DOHH2 (cell line): ENCODE measurements at regions not wholly inside any gene's neighbourhood (a gene's known extent, or its start where the extent isn't known, plus 50 kb on each side); places are given as distances from the start of the nearest gene placed in this dataset.

ENCODE experiments used
- H3F3A ChIP-seq: fragments of 200-600 bp; sonication (generic), shearing (Covaris generic); 2 replicates; pipeline ENCODE4 v1.6.0; 2016; ENCODE audit warnings: antibody characterized with exemption, mild to moderate bottlenecking; ENCODE audit not compliant: control insufficient read depth, insufficient read depth
- H3K27ac ChIP-seq: fragments of 200-600 bp; sonication (generic); 2 replicates; pipeline ENCODE4 v1.5.1; 2014; ENCODE audit warnings: low read depth, mild to moderate bottlenecking, low read length, moderate library complexity
- H3K27me3 ChIP-seq: fragments of 200-600 bp; sonication (generic); 2 replicates; pipeline ENCODE4 v1.6.1; 2014; ENCODE audit warnings: mild to moderate bottlenecking, low read length, mixed read lengths; ENCODE audit not compliant: control insufficient read depth
- H3K36me3 ChIP-seq: fragments of 200-600 bp; sonication (generic); 2 replicates; pipeline ENCODE4 v1.6.1; 2014; ENCODE audit warnings: mild to moderate bottlenecking, low read length, moderate library complexity, mixed read lengths; ENCODE audit not compliant: control insufficient read depth
- H3K4me1 ChIP-seq: fragments of 200-600 bp; sonication (generic); 2 replicates; pipeline ENCODE4 v1.6.1; 2014; ENCODE audit warnings: mild to moderate bottlenecking, low read length, mixed read lengths; ENCODE audit not compliant: control insufficient read depth
- H3K4me2 ChIP-seq: fragments of 200-600 bp; sonication (generic); 2 replicates; pipeline ENCODE4 v1.6.0; 2014; ENCODE audit warnings: mild to moderate bottlenecking, low read length, moderate library complexity
- H3K4me3 ChIP-seq: fragments of 200-600 bp; sonication (generic); 2 replicates; pipeline ENCODE4 v1.5.1; 2014; ENCODE audit warnings: mild to moderate bottlenecking, low read length, mixed read lengths
- H3K79me2 ChIP-seq: fragments of 200-600 bp; sonication (generic); 2 replicates; pipeline ENCODE4 v1.6.1; 2014; ENCODE audit warnings: mild to moderate bottlenecking, low read length, mixed read lengths; ENCODE audit not compliant: control insufficient read depth
- H3K9me2 ChIP-seq: fragments of 200-600 bp; sonication (generic); replicated peaks from 2 replicates; pipeline ENCODE4 v1.6.1; 2014; ENCODE audit warnings: mild to moderate bottlenecking, low read length, mixed read lengths; ENCODE audit not compliant: control insufficient read depth
- H3K9me3 ChIP-seq: fragments of 200-600 bp; sonication (generic); 2 replicates; pipeline ENCODE4 v1.6.1; 2014; ENCODE audit warnings: antibody characterized with exemption, low read length, mixed read lengths; ENCODE audit not compliant: control insufficient read depth, insufficient read depth
- H4K20me1 ChIP-seq: fragments of 200-600 bp; sonication (generic); 2 replicates; pipeline ENCODE4 v1.6.0; 2014; ENCODE audit warnings: low read depth, mild to moderate bottlenecking, antibody characterized with exemption, low read length, moderate library complexity; ENCODE audit not compliant: control insufficient read depth, insufficient read depth
- CTCF ChIP-seq: fragments of 200-600 bp; sonication (generic); IDR thresholded peaks from one replicate; pipeline ENCODE4 v1.5.1; 2014; ENCODE audit warnings: antibody characterized with exemption, mild to moderate bottlenecking, low read depth, low read length; ENCODE audit not compliant: poor library complexity, severe bottlenecking
- EZH2phosphoT487 ChIP-seq: fragments of 200-600 bp; sonication (generic); IDR thresholded peaks from 2 replicates; pipeline ENCODE4 v1.6.1; 2017; ENCODE audit warnings: borderline replicate concordance, mild to moderate bottlenecking, antibody characterized with exemption, low read length, moderate library complexity, mixed read lengths

GRCh38 chr20:60236613-60237012, 278.4 kb downstream of the CDH26 start:
- Histone ChIP-seq H3K36me3 (no peaks in the 10 kb centered on the region), H3F3A (no peaks in the 10 kb centered on the region), H3K9me2 (no peaks in the 10 kb centered on the region), H4K20me1 (no peaks in the 10 kb centered on the region), H3K4me3 (no peak overlapping the region), H3K4me1 (no peaks in the 10 kb centered on the region), H3K27me3 (no peaks in the 10 kb centered on the region), H3K79me2 (no peaks in the 10 kb centered on the region), H3K4me2 (no peak overlapping the region), H3K9me3 (no peaks in the 10 kb centered on the region), H3K27ac (no peak overlapping the region)
- TF ChIP-seq EZH2phosphoT487 (no peak), CTCF (no peak)

GRCh38 chr20:60237981-60238380, 279.8 kb downstream of the CDH26 start:
- no peaks in the 10 kb centered on the region for H3K9me2 ChIP-seq
- H3K27me3 ChIP-seq, result no peaks in the 10 kb centered on the region
- no peaks in the 10 kb centered on the region for H4K20me1 ChIP-seq
- H3K4me3 ChIP-seq, result no peak overlapping the region
- no peaks in the 10 kb centered on the region for H3K79me2 ChIP-seq
- no peaks in the 10 kb centered on the region for H3K36me3 ChIP-seq
- H3F3A ChIP-seq, result no peaks in the 10 kb centered on the region
- H3K4me2 ChIP-seq, result no peak overlapping the region
- H3K27ac ChIP-seq, result no peak overlapping the region
- H3K9me3 ChIP-seq, result no peaks in the 10 kb centered on the region
- TF ChIP-seq CTCF, result no peak
- no peaks in the 10 kb centered on the region for H3K4me1 ChIP-seq

DNA sequence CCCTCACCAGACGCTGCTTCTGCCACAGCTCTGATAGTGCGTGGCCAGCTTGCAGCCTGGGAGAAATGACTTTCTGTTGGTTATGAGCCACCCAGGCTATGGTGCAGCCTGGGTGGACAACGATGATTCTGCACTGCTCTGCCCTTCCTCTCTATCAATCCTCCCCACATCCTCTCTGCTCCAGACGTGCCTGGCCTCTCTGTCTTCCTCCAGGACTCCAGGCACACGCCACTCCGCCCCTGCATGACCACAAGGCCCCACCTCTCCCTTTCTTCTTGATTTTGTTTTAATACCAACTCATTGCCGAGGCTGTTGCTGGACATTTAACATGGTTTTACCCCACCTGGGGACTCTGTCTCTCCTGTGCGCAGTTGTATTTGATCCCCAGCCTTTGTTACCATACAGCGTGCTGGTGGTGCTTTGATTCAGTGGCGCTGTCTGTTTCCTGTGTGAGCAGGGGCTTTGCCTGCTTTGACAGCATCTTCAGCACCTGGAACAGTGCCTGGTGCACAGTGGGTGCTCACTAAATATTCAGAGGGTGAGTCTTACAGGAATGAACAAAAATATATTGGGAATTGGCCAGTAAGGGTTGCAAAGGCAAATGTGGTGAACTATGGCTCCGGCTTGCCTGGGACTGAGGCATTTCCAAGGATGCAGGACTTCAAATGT, 280.9 kb downstream of the CDH26 start:
- Histone ChIP-seq H3K4me1 (no peaks in the 10 kb centered on the region), H3K79me2 (no peaks in the 10 kb centered on the region), H3K27me3 (no peaks in the 10 kb centered on the region), H3K27ac (no peak overlapping the region), H3K36me3 (no peaks in the 10 kb centered on the region), H3K4me3 (no peak overlapping the region), H4K20me1 (no peaks in the 10 kb centered on the region), H3K9me2 (no peaks in the 10 kb centered on the region), H3K4me2 (no peak overlapping the region), H3F3A (no peaks in the 10 kb centered on the region), H3K9me3 (no peaks in the 10 kb centered on the region)
- TF ChIP-seq CTCF (no peak), EZH2phosphoT487 (no peak)
